ENCODE measurements at regions not wholly inside any gene's neighbourhood (a gene's known extent, or its start where the extent isn't known, plus 50 kb on each side); places are given as distances from the start of the nearest gene placed in this dataset.

DNA sequence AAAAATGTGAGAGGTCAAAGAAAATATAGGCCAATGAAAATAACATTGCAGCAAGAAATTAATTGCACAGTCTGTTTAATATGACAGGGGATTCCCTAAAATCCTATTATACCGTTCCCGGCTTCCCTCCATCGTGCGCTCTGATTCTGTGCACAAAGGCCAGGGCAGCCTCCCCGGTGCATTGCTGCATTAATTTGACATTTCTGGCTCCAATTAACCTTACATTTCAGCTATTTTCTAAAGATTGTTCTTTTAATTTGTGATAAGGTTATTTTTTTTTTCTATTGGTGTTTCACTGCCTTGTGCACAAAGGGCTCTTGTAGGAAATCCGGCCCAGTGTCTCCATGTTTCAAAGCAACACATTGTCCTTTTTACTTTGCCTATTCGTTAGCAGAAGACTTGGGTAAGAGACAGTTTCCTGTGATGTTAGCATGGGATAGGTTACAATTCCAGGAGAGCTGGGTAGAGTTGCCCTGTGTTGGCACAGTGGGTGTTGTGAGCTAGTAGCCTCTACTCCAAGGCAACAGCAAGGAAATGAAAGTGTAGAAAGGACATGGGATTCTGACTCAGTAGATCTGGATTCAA, 257.3 kb upstream of the IGF1R start:
- no peak for DNase-seq (ENCODE audit: low read depth)

DNA sequence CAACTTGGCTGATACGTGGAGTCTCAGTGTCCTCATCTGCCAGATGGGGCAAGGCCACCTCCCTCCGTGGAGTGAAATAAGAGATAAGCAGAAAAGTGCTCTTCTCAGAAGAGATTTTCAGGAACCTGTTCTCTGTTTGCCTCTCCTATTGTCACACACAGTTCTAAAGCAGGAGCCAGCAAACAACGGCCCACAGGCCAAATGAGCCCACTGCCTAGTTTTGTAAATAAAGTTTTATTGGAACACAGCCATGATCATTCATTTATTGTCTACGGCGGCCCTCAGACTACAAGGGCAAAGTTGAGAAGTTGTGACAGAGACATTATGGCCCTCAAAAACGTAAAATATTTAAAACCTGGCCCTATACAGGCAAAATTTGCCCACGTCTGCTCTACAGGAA, 256.8 kb upstream of the IGF1R start:
- DNase-seq (ENCODE audit: low read depth) = no peak

DNA sequence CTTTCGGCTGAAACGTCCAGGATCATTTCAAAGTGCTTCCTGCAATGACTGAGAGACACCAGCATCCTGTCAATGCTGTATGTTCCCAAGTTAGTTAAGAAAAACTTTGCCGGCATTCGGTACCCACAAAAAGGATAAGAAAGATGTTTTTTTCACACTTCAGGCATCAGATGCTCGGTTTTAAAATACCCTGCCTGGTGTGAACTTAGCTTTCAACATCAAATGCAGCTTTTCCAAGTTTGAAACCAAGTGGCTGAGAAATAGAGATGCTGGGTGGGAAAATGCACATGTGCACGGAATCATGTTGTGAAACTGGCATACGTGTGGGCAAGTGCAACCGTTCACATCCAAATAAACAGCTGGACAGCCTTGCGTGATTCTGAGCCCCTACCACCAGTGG, 254.9 kb upstream of the IGF1R start:
- no peak for DNase-seq (ENCODE audit: low read depth)

DNA sequence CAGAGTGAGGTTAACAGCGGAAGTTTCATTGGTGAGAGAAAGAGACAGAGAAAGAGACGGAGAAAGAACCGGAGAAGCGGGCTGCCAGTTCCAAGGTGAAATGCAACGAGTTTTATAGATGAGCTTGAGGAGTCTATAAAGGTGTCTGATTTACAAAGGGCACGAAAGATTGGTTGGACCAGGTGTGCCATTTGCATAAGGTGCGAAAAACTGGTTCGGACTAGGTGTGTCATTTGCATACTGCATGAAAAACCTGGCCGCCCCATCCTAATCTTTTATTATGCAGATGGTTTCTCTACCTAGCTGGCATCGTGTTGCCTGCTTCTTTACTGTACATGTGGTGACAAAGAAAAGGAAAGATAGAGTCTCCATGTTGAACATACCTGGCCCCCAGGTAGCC, 253.8 kb upstream of the IGF1R start:
- no peak for DNase-seq (ENCODE audit: low read depth)

DNA sequence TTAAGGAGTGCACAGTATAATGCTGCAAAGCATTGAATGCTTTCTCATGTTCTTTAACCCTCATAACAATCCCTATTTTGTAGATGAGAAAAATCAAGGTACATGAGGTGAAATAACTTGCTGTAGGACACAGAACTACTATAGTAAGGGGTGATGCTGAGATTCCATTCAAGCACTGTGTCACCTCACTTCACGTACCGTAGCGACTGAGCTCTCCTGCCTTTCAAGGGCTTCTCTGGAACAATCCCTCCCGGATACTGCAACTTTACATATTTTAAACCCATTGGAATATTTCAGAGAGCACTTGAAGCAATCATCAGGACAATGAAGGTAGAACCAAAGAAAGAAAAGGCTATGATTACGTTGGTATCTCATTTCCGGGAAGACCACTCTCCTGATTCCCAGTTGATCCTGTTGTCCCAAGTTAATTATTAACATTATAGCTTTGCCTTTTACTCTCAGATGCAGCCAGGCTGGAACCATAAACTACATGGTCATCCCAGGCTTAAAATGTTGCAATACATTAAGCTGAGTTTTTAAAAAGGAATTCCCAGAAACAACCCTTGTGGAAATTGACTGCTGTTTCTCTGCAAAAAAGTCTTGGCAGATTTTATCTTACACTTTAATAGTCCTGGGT, 252.2 kb upstream of the IGF1R start:
- no peak for DNase-seq (ENCODE audit: low read depth)

DNA sequence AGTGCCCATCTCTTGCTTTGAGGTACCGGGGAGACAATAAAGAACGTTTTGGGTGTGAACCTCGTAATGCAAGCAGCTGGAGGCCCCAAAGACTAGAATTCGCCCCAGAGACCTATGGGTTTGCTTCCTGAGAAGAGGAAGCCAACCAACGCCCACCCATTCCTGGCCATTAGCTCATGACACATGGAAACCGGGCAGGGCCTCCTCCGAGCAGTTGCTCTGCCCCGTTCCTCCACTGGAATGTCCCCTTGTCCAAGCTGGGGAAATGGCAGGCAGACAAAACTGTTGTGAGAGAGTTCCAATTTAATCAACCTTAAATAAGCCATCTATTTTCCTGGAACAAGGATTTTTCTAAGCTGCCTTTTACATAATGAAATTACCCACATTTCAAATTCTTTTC, 250.9 kb upstream of the IGF1R start:
- no peak for DNase-seq (ENCODE audit: low read depth)

DNA sequence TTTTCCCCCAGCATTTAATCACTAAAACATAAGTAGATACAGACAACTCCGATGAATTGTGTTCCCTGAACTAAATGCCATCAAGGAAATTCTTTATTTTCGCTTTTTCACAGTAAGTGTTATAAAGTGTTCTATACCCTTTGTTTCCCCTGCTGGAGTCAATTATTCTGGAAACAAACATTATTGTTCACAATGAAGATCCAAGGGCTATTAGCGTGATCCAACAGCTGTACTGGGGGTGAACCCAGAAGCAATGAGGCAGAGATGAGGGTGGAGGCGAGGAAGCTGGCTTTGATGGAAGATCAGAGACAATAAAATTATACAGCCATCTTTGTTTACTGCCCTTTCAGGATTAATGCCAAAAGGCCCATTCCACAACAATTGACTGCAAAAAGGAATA, 250.3 kb upstream of the IGF1R start:
- no peak for DNase-seq (ENCODE audit: low read depth)

DNA sequence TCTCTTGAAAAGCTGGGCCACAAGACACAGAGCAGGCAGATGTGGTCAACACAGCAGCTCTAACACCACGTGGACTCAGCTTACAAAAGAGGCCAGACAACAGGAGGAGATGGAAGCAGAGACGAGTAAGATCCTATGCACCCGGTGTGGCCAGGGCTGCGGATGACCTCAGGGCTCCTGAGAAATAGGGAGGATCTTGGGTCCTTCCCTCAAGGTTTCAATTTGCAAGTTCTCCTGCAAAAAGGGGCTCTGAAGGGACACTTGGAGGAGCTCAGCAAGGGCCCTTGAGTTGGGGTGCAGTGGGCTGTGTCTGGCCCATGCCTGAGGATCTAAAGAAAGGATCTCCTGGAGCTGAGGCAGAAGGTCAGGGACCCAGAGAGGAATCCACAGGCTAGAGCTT, 249.5 kb upstream of the IGF1R start:
- no peak for DNase-seq (ENCODE audit: low read depth)

DNA sequence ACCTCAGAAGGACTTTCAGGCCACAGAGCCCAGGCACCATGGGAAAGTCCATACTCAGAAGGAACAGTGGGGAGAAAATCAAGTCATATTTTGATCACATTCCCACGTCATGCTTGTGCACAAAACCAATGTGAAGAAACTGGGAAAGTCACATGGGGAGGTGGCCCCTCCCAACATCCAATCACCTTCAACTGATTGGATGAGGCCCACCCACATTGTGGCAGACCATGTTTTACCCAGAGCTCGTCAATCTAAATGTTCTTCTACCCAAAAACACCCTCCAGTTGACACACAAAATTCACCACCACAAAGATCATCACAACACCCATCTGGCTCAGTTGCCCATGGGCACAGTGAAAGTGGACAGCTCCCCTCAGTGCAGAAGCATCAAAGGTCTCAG, 248.2 kb upstream of the IGF1R start:
- no peak for DNase-seq (ENCODE audit: low read depth)

DNA sequence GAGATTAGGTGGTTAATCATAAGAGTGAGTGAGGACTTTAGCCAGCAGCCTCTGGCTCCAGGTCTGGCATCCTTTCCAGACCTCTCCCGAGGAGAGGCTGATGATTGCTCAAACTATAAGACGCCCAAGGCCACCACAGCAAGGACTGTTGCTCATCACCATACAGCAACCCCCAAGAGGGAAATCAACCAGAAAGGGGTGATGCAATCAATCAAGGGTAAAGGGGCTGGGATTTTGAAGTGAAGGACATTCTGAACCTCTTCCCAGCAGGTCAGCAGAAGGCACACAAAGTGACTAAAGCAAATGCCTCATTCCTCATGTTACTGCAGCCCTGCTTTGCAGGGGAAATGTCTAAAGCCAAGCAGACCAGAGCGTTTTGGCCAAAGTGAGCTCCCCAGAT, 247.3 kb upstream of the IGF1R start:
- DNase-seq (ENCODE audit: low read depth) = no peak

DNA sequence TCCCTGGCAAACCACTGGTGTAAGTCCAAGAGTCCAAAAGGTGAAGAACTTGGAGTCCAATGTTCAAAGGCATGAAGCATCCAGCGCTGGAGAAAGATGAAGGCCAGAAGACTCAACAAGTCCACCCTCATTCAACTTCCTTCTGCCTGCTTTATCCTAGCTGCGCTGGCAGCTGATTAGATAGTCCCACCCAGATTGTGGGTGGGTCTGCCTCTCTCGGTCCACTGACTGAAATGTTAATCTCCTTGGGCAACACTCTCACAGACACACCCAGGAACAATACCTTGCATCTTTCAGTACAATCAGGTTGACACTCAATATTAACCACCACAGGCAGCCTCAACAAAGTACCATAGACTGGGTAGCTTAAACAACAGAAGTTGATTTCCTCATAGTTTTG, 245.9 kb upstream of the IGF1R start:
- DNase-seq (ENCODE audit: low read depth) = no peak

DNA sequence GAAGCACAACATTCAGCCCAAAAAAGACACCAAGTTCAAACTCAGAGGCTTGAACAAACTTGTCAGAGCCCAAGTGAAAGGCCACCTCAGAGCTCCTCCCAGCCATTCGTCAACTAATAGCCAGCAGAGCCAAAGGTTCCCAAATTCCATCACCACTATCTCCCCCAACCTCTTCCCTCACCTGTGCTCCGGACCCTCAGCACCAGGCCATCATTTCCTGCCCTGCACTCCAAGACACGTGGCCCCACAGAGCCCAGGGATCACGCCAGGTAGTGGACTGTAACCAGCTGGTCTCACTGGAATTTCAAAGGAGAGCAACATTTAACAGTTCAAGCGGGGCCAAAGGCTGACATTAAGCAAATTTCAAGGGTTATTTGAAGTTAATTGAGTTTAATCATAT, 245.2 kb upstream of the IGF1R start:
- no peak for DNase-seq (ENCODE audit: low read depth)

DNA sequence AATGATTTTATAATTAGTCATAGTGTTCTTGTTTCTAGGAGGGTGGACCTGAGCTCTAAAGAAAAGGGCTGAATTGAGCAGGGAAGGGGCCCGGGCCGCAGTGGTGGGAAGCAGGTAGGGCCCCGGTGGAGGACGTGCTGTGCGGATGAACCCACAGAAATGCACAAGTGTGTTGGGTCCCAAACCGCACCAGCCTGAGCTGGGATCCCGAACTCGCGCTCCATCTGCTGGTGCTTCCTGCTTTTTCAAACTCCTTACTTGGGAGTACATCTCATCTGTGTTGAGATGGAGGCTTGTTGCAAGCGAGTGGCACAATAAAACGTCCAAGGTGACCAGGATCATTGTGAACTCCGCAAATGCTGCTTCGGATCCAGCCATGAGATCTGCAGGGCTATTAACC, 244.8 kb upstream of the IGF1R start:
- DNase-seq (ENCODE audit: low read depth) = no peak

DNA sequence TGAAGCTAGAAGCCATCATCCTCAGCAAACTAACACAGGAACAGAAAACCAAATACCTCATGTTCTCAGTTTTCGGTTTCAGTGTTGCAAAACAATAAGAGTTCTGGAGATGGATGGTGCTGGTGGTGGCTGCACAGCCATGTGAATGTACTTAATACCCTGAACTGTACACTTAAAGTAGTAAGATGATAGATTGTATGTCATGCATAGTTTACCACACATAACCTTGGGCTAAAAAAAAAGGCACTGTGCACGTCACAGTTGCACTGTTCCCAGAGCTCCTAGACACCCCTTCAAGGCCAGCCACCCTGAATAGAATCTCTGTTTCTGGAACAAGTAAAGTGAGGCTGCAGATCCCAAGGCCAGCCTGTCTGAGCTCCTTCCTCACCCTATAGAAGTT, 243.3 kb upstream of the IGF1R start:
- DNase-seq (ENCODE audit: low read depth) = no peak

DNA sequence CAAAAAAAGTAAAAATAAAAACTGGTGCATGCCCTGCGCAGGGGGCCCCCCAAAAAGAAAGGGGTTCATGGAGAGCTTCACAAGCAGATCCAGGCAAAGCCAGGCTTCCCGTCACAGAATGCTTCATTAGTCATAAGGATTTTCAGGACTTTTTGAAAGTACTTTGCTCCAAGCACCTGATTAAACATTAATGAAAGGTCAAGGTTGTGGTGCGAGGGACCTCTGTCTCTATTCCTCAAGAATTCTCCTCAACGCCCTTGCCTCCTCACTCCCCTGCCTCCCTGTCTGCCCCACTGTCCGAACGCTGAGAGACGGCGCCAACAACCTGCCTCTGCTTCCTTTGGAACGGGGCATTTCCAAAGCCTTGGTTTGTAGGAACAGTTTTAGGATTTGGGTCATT, 240.1 kb upstream of the IGF1R start:
- no peak for DNase-seq (ENCODE audit: low read depth)

DNA sequence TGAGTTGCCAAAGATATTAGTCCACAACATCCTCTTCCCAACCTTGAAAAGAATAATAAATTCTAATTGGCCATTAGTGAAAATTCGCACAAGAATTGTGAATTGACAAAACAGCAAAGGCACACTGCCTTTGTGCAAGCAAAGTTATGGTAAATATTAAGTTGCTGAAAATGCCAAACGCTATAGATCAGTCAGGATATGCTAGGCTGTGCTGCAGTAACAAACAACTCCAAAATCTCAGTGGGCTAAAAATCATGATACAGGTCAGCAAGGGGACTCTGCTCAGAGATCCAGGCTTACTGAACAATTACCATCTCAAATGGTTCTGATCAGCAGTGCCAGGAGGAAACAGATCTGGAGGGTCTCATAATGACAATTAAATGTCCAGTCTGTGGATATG, 238.0 kb upstream of the IGF1R start:
- DNase-seq (ENCODE audit: low read depth) = no peak

DNA sequence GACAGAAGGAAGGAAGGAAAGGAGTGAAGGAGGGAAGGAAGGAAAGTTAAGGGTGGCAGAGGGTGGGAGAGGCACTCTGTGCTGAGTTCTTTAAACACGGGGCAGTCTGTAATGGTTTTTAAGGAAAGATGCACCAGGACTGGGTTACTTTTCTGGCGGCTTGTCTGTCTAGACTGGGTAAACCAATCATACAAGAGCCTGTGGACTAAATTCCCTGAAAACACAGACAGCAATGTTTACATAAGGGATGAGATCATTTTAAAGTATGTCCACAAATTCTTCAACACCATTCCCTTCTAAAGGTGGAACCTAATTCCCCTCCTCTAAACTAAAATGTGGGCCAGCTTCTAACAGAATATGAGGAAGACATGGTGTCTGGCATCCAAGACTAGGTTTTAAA, 235.5 kb upstream of the IGF1R start:
- DNase-seq (ENCODE audit: low read depth) = no peak

DNA sequence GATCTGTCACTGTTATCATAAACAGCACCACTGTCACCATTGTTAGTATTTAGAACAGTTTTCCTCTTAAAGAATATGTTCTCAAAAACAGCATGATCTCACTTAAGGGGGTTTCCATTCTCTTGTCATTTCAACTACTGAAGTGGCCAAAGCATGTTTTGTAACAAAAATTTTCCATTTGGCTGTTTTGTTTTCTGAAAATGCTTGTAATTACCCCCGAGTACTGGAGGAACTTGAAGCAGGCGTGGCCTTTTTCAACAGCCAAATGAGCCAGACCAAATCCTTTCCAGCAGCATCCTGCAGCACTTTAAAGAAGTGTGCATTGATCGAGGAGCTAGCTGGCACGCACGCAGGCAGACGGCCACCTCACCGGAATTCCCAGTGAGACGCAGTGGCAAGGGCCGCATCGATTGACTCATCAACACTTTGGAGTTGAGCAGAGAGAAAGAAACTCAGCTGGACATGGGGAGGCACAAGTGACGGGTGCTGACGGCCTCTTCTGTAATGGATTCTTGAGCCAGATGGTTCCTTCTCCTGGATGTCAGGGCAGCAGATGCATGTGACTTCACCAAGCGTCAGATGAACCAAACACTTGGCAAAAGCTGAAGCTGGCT, 234.3 kb upstream of the IGF1R start:
- no peak for DNase-seq (ENCODE audit: low read depth)

DNA sequence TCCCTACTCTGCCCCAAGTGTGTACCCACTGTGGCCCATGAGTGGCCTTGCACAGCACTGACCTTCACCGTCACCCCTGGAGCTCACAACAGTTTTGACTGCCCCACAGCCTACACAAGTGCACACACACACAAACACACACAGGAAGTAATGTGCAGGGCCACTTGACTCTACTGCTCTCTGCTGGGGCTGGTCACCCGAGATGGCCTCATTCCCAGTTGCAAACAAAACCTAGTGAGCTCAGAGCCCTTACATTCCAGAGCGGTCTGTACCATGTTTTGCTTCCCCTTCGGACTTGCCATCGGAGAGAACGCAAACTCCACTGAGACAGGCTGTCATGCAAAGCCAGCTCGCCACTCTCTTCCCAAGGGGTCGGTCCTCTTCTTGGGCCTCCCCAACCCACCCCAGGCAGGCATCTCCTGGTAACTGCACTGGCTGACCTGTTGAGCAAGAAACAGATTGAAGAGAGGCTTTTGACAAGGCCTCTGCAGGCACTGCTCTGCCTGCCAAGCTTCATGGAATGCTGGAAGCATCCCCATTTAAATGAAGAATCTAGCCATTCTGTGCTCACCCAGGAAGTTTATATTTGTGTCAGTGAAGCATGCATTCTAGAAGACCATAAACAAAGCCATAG, 232.0 kb upstream of the IGF1R start:
- DNase-seq (ENCODE audit: low read depth) = no peak

DNA sequence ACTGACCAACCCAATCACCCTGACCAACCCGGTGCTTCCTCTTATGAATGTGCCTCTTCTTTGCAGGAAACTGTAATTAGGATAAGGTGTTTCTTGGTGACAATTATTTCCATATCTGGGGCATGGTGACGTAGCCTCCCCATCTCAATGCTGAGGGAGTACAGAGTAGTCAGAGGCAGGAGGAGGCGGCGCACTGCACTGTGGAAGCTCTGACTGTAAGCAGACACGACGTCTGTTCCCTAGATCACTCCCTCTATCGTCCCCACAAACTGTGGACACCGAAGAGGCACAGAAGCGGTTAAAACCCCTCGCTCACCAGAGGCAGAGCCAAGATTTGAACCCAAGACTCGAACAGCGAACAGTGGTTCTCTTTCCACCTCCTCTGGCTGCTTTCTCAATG, 231.0 kb upstream of the IGF1R start:
- no peak for DNase-seq (ENCODE audit: low read depth)

DNA sequence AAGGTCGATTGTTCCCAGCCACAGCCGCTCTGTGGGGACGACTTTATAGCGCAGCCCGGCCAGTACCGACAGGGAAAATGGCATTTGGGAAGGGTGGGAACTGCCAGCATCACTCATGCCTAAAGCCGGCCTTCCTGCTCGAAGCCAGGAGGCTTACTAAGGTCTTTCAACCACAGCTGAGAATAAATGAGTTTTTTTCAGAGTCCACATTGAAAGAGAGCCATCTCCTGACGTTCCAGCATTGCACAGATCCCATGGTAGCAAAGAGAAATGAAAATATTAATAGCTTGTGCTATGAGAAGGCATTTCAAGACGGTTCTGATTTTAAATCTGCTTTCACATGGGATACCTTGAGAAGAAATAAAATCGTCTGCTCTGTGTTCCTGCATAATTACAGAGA, 230.2 kb upstream of the IGF1R start:
- no peak for DNase-seq (ENCODE audit: low read depth)

DNA sequence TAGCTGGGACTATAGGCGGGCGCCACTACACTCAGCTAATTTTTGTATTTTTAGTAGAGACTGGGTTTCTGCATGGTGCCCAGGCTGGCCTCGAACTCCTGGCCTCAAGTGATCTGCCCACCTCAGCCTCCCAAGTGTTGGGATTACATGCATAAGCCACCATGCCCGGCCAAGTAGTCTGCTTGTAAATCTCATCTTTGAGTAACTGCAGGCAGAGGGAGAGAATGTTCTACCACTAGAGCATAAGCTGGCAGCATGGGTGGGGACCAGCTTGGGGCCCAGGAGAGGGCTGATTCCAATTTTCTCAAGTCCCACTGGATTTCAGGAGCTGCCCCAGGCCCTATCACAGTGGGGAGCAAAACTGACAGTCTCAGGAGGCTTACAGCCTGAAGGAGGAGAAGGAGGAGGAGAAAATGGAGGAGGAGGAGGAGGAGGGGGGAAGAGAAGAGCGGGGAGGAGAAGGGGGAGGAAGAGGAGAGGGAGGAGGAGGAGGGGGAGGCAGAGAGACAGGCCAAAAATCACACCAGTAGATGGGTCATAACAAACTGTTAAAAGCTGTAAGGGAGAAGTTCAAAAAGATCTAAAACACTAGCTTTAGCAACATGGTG, 229.1 kb upstream of the IGF1R start:
- DNase-seq (ENCODE audit: low read depth) = no peak

DNA sequence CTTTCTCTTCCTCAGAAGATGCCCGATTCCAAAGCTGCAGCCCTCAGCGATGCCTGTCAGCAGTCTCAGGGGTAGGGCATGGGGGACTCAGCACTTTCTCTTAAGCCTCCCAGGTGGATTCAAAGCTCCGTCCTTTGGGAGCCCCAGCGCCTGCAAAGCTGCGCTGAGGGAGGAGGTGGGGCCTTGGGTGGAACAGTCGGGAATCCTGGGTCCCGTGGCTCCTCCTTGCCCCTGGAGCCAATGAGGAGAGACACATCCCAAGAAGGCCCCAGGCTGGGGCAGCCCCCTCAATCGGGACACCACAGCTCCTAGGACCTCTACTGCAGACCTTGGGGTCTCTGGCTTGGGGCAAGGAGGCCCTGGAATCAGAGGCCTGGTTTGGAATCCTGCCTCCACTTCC, 227.5 kb upstream of the IGF1R start:
- DNase-seq (ENCODE audit: low read depth) = no peak
